Common myeloid progenitor, CD34-positive (primary cell): ENCODE measurements at regions not wholly inside any gene's neighbourhood (a gene's known extent, or its start where the extent isn't known, plus 50 kb on each side); places are given as distances from the start of the nearest gene placed in this dataset.

Experiments
- CTCF ChIA-PET: fragments of 350-600 bp; sonication (Branson Sonifier 250); formaldehyde crosslinking; loops from one replicate; lab custom pipeline; 2021; ENCODE audit warnings: antibody characterized with exemption; lab: Charles Lee
- POLR2A ChIA-PET: fragments of 350-600 bp; sonication (Branson Sonifier 250); formaldehyde crosslinking; loops from one replicate; lab custom pipeline; 2021; ENCODE audit warnings: antibody characterized with exemption; lab: Charles Lee
- DNase-seq, 3 donors: peaks; one replicate each; pipeline versions ENCODE4 v3.0.0 to v3.0.0-alpha.2; 2013
- H3K27ac ChIP-seq, 2 experiments: 1 replicate in 1 of 2; 2 replicates in 1 of 2; pipeline ENCODE4 v1.7.0; 2013; ENCODE audit warnings: inconsistent platforms in 2 of 2, low read length in 2 of 2, mild to moderate bottlenecking in 2 of 2, low read depth in 1 of 2, moderate library complexity in 1 of 2; ENCODE audit not compliant: severe bottlenecking in 2 of 2, insufficient read depth in 1 of 2, poor library complexity in 1 of 2
- H3K27me3 ChIP-seq, 5 experiments: replicated peaks in 2 of 5; 1 replicate in 3 of 5; 2 replicates in 2 of 5; pipeline versions ENCODE4 v1.6.1 to v1.7.0; 2013; ENCODE audit warnings: low read length in 4 of 5, mild to moderate bottlenecking in 2 of 5, moderate library complexity in 2 of 5, inconsistent platforms in 1 of 5; ENCODE audit not compliant: insufficient read depth in 5 of 5, control insufficient read depth in 4 of 5
- H3K36me3 ChIP-seq, 4 experiments: 1 replicate in 2 of 4; 2 replicates in 2 of 4; pipeline versions ENCODE4 v1.6.1 to v1.7.0; 2013; ENCODE audit warnings: low read length in 3 of 4, control low read depth in 1 of 4, mild to moderate bottlenecking in 1 of 4; ENCODE audit not compliant: control insufficient read depth in 4 of 4, insufficient read depth in 4 of 4
- H3K4me1 ChIP-seq, 4 experiments: 1 replicate in 3 of 4; 2 replicates in 1 of 4; pipeline versions ENCODE4 v1.6.1 to v1.7.1; 2013; ENCODE audit warnings: low read length in 3 of 4, mild to moderate bottlenecking in 3 of 4, control low read depth in 1 of 4, inconsistent platforms in 1 of 4, moderate library complexity in 1 of 4; ENCODE audit not compliant: control insufficient read depth in 4 of 4, insufficient read depth in 4 of 4; ENCODE audit errors: control extremely low read depth in 1 of 4
- H3K4me3 ChIP-seq, 7 experiments: 1 replicate in 4 of 7; 2 replicates in 3 of 7; pipeline versions ENCODE4 v1.5.1 to v1.7.0; 2013; ENCODE audit warnings: mild to moderate bottlenecking in 7 of 7, low read length in 6 of 7, moderate library complexity in 6 of 7, inconsistent platforms in 2 of 7, low read depth in 2 of 7, control low read depth in 1 of 7; ENCODE audit not compliant: insufficient read depth in 4 of 7, control insufficient read depth in 1 of 7; ENCODE audit errors: extremely low read depth in 1 of 7
- H3K9me3 ChIP-seq, 5 experiments: 1 replicate in 4 of 5; 2 replicates in 1 of 5; pipeline versions ENCODE4 v1.6.1 to v1.7.1; 2013; ENCODE audit warnings: low read length in 4 of 5, mild to moderate bottlenecking in 2 of 5, inconsistent platforms in 1 of 5, low read depth in 1 of 5, moderate library complexity in 1 of 5; ENCODE audit not compliant: control insufficient read depth in 4 of 5, insufficient read depth in 2 of 5; ENCODE audit errors: control extremely low read depth in 1 of 5
- WGBS: methylation state at CpG from one replicate; pipeline ENCODE4 v1.1.5; 2013; ENCODE audit not compliant: insufficient coverage; 5-methylcytosine and 5-hydroxymethylcytosine counted together

GRCh38 chr17:6208608-6209180 lies 138.5 kb downstream of the WSCD1 start:
- WGBS = 82% methylated on average over 10 of the region's 16 CpGs
- POLR2A ChIA-PET = no interaction called here

DNA sequence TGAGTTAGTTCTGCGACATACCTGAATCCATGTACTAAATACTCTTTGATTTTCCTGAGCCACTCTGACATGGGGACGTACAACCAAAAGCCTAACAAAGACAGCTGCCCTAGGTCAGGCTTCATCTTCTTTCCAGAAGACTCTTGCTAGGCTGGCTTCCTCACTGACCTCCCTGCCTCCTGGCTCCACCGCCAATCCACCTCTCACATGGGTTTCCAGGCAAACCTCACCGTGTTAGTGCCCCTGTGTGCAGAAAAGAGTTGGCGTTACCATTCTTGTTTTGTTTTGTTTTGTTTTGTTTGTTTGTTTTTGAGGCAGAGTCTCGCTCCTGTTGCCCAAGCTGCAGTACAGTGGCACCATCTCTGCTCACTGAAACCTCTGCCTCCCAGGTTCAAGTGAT lies 135.3 kb downstream of the WSCD1 start:
- 95% methylated on average over 5 of the region's 6 CpGs for WGBS
- no peaks in the 10 kb centered on the region for H3K36me3 ChIP-seq
- H3K27ac ChIP-seq = no peak overlapping the region
- H3K27me3 ChIP-seq = peaks cover 0 to 3% (median 0%) of the 10 kb centered on the region in 5 experiments
- H3K9me3 ChIP-seq = peaks cover 0 to 2% (median 0%) of the 10 kb centered on the region in 5 experiments
- H3K4me3 ChIP-seq = no peak overlapping the region
- no peak for DNase-seq
- ChIA-PET POLR2A (no interaction called here), CTCF (no interaction called here)
- no peaks in the 10 kb centered on the region for H3K4me1 ChIP-seq

More at GRCh38 chr17:6208608-6209180, 138.5 kb downstream of the WSCD1 start:
- Histone ChIP-seq H3K4me3 (no peak overlapping the region), H3K27me3 (peaks cover 0 to 9% (median 0%) of the 10 kb centered on the region in 5 experiments), H3K36me3 (no peaks in the 10 kb centered on the region), H3K4me1 (no peaks in the 10 kb centered on the region), H3K9me3 (no peaks in the 10 kb centered on the region), H3K27ac (no peak overlapping the region)
- DNase-seq = no peak
- CTCF ChIA-PET = no interaction called here

DNA sequence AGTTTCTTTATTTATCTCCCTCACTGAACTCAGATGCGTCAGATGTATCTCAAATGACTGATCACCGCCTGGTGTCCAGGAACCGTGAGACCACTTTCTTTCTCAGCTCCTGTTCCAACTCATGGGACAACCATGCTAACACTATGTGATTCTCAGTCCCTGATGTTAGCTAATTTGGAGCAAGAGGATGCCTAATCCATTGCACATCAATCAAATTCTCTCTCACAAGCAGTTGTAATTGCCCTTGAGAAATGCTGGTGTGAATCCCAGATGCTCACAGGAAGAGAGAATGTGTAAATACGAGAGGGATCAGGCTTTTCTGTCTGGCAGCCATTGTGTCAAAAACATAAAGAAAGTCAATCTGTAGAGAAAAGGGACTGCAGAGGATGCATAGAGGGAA lies 134.9 kb downstream of the WSCD1 start:
- peaks cover 0 to 3% (median 0%) of the 10 kb centered on the region in 5 experiments for H3K27me3 ChIP-seq
- H3K9me3 ChIP-seq = peaks cover 0 to 2% (median 0%) of the 10 kb centered on the region in 5 experiments
- no peaks in the 10 kb centered on the region for H3K36me3 ChIP-seq
- 67% methylated on average over 4 of the region's 4 CpGs for WGBS
- H3K27ac ChIP-seq = no peak overlapping the region
- ChIA-PET CTCF (no interaction called here), POLR2A (no interaction called here)
- no peak overlapping the region for H3K4me3 ChIP-seq
- DNase-seq = no peak
- H3K4me1 ChIP-seq = no peaks in the 10 kb centered on the region

- Histone ChIP-seq H3K27me3 (peaks cover 0 to 3% (median 0%) of the 10 kb centered on the region in 5 experiments), H3K36me3 (no peaks in the 10 kb centered on the region), H3K27ac (no peak overlapping the region), H3K9me3 (peaks cover 0 to 2% (median 0%) of the 10 kb centered on the region in 5 experiments), H3K4me1 (no peaks in the 10 kb centered on the region), H3K4me3 (no peak overlapping the region)
- WGBS = 90% methylated on average over 6 of the region's 10 CpGs
- ChIA-PET POLR2A (no interaction called here), CTCF (no interaction called here)
- no peak for DNase-seq
Observed at GRCh38 chr17:6204203-6204722, 134.1 kb downstream of the WSCD1 start.

GRCh38 chr17:6196355-6196754 lies 126.2 kb downstream of the WSCD1 start:
- 100% methylated on average over 1 of the region's 4 CpGs for WGBS
- Histone ChIP-seq H3K27ac (no peak overlapping the region), H3K27me3 (peaks cover 0 to 2% (median 0%) of the 10 kb centered on the region in 5 experiments), H3K4me1 (no peaks in the 10 kb centered on the region), H3K36me3 (no peaks in the 10 kb centered on the region), H3K9me3 (peaks cover 0 to 1% (median 0%) of the 10 kb centered on the region in 5 experiments), H3K4me3 (no peak overlapping the region)
- ChIA-PET CTCF (no interaction called here), POLR2A (no interaction called here)
- no peak for DNase-seq

DNA sequence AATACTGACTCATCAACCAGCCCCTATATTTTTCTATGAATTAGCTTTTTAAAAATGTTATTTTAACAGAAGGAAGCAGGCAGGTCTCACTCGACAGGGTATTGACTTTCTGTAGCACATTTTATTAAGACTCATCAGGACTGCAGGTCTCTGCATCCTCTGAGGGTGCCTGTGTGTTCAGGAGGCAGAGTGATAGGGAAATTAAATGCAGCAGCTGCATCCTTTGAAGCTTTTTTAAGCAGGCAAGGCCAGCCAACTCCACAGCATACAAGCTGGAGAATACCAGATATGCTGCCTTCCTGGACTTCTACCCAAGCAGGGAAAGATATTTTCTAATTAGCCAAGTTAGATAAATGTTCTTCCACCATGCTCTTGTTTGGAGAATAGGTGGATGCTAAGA lies 124.9 kb downstream of the WSCD1 start:
- Histone ChIP-seq H3K4me1 (no peaks in the 10 kb centered on the region), H3K27me3 (peaks cover 0 to 2% (median 0%) of the 10 kb centered on the region in 5 experiments), H3K4me3 (no peak overlapping the region), H3K27ac (no peak overlapping the region), H3K36me3 (no peaks in the 10 kb centered on the region), H3K9me3 (no peaks in the 10 kb centered on the region)
- no peak for DNase-seq
- POLR2A ChIA-PET = no interaction called here
- CTCF ChIA-PET = no interaction called here
- no CpG with 5 or more reads among the region's 1 CpG for WGBS

DNA sequence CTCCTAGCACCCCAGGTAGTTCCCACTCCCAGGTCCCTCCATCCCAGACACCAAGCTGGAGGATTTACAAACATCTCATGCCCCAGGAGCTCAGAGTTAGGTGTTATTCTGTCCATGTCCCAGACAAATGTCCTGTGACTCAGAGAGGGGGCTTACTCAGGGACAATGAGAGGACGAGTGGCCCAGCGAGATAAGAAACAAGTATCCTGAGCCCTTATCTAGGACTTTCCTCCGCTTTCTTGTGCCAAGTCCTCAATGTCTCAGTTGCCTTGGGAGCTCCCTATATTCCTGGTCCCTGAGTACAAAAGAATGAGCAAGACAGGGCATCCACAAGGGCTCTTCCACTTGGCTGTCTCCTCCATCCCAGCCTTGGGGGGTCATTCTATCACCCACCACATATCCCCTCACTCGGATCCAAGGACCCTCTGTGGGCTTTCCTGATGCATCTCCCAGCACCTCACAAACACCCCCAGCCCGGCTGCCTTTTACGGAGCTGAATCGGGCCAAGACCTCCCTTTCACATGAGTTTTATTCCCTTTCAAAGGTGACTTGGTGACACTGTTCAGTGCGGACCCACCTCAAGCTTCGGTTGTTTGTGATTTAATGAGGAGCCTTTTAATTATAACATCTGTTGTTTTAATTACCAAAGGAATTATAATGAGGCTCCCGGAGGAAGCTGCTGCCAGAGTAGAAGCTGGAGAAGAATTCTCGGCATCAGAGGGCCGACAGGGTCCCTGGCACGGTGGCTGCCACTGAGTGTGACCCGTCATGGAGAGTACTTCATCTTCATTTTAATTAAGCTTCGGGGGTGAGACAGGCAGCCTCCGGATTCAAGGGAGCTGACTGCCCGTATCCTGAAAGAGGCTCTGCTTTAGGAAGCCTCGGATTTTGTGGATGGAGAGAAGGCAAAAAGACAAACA lies 121.5 kb downstream of the WSCD1 start:
- no peaks in the 10 kb centered on the region for H3K36me3 ChIP-seq
- ChIA-PET POLR2A (no interaction called here), CTCF (no interaction called here)
- no peak for DNase-seq
- no peaks in the 10 kb centered on the region for H3K9me3 ChIP-seq
- WGBS = 74% methylated on average over 12 of the region's 18 CpGs
- H3K27me3 ChIP-seq = peaks cover 0 to 8% (median 0%) of the 10 kb centered on the region in 5 experiments
- no peaks in the 10 kb centered on the region for H3K4me1 ChIP-seq
- H3K27ac ChIP-seq = no peak overlapping the region
- H3K4me3 ChIP-seq = no peak overlapping the region
